GM19463 (cell line): ENCODE measurements at regions not wholly inside any gene's neighbourhood (a gene's known extent, or its start where the extent isn't known, plus 50 kb on each side); places are given as distances from the start of the nearest gene placed in this dataset.
"Not testable (repeated sequence)": the region's sequence is repeated elsewhere in the genome, so short reads cannot be mapped to it uniquely, and the experiment has no call there.

ENCODE experiments used
- ATAC-seq: cut with Tn5 transposase; IDR thresholded peaks from one replicate; pipeline ENCODE4 v1.9.1; 2021; ENCODE audit warnings: mild to moderate bottlenecking, moderate library complexity; ENCODE audit not compliant: unreplicated experiment

DNA sequence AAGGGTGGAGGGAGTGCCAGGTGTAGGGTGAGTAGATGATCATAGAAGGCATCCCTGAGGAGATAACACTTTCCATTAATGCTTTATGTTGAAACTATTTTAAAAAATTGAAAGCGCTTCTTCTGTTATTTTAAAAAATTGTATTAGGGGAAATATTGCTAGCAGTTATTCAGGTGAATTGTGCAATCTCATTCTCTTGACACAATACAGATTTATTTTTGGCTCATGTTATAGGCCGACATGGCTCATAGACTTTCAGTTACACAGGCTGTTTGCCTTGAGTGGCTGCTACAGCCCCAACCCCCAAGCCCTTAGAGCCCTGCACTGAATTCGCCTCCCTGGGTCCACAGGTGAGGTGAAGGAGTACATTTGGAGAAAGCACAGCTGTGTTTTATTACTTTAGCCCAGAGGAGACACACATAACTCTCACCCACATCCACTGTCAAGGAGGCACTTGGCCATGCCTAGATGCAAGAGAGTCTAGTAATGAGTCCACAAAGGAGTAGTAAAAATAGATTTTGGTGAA is 228.2 kb downstream of the RFPL4B start:
- no peak for ATAC-seq

DNA sequence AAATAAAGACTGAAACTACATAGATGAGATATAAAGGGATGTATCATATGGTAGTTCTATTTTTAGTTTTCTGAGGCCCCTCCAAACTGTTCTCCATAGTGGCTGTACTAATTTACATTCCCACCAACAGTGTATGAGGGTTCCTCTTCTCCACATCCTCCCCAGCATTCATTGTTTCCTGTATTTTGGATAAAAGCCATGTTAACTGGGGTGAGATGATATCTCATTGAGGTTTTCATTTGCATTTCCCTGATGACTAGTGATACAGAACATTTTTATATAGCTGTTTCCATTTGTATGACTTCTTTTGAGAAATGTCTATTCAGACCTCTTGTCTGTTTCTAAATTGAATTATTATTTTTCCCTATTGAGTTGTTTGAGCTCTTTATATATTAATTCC is 229.3 kb downstream of the RFPL4B start:
- ATAC-seq, result no peak

DNA sequence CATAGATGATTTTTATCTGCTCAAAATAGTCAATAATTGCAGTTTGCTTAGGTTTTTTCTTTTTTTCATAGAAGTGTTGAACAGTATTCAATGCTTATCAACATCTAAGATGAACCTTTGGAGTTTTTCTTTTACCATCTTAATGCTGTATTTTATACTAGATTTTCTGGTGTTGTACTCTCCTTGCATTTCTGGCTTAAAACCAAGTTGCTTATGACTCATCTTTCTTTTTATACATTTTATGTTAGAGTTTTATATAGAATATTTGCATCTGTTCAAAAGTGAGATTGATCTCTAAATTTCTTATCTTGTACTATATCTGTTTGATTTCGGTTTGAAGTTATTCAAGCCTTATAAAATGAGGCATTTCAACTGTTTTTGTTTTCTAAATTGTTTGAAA is 232.5 kb downstream of the RFPL4B start:
- no peak for ATAC-seq

DNA sequence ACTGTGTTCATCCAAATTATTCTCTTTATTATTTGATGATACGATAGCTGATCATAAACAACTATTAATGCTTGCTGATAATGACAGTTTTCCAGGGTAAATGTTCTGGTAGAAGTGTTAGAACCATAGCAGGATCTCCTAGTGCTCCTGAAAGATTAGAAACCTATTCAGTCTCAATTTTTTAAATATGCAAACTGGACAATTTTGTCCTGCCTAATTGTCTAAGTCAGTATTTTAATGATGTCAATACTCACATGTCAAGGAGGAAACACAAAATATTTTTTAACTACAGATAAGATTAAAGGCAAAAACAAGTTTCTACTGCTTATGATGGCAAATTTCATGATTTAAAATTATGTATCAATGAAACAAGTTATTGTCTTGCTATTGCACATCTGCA is 233.9 kb downstream of the RFPL4B start:
- ATAC-seq, result no peak

DNA sequence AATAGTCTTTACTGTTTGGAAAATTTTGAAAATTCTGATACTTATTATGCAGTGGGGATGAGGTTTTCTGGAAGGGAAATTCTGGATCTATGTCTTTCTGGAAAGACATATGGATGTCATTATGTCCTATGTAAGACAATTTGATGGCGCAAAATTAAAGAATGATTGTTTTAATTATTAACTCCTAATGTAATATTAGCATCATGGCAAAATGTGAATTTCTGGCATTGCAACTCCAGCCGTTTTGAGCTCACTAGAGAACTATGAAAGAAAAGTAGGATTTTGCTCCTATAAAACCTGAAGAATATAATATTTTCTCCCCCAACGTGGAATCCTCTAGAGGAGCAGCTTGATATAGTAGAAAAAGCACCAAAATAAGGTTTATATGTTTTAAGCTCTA is 243.2 kb downstream of the RFPL4B start:
- no peak for ATAC-seq

DNA sequence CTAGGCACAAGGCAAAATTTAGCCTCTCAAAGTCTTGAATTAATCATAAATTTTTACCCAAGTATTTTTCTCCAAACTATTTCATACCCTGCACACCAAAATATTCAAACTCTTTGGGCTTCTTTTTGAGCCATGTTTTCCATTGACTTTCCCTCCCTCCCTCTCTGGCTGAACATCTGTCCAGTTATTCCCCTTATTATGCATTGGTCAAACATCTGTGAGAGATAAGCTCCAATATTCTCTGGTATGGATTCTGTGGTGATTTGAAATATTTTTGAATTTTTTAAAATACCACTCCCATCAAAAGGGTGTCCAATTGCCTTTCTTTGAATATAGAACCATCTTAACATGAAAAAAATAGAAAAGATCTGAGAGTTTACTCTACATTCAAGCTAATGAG is 244.2 kb downstream of the RFPL4B start:
- ATAC-seq, result no peak

DNA sequence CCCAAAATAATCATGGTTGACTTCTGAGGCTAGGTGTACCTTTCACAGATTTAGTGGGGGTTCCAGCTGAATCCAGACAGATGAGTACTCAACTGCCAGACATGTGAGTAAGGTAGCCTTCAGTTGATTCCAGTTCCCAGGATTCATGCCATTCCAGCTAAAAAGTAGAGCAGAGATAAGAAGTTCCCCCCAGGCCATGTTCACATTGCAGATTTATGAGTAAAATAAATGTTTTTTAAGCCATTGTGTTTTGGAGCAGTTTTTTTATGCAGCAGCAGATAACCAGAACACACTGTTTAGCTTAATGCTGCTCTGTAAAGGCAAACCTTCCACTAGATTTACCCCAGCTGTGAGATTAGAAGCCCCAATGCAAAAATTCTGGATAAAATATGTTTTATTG is 245.0 kb downstream of the RFPL4B start:
- ATAC-seq, result no peak

DNA sequence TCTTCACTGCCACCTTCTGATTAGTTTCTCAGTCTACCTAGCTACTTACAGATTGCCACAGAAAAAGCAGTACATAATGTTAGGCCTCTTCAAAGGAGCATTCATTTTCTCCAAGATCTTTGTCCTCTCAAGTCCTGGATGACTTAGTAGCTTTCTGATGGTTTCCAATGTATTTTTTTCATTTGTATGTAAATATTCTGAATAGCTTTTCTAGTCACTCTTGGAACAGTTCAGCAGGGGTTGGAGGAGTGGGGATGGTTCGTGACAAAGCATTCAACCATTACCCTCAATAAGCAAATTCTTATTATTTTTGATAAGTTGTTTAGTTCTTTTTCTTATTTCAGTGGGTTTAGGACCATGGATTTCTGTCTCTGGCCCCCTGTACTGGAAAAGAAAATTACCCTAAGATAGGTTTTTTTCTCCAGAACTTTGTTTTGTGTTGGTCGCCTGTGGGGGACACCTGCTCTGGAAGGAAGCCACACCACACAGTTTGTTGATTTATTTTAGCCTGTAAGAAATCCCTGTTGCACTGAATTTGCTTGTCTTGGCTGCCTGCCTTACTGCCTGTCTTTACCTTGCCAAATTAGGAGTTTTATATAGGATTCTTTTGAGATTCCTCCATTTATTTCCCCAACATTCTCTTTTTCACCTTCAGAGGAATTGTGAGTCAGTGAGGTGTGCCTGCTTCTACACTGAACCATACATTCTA is 247.9 kb downstream of the RFPL4B start:
- no peak for ATAC-seq

DNA sequence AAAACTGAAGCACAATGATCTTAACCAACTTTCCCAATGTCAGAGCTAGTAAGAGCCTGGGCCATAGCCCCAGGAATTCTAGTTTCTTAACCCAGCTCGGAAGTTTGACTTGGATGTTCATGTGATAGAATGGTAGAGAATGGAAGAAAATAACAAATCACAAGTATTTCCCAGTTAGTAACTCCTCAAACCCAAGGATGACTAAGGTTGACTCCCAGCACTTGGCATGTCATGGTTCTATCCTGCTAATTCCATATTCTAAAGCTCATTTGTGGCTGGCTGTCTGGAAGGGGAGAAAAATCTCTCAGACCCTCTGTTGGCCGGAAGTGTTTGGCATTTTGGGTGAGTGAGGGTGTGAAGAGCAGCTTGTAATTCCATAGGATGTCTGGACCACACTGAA is 248.7 kb downstream of the RFPL4B start:
- ATAC-seq, result no peak

DNA sequence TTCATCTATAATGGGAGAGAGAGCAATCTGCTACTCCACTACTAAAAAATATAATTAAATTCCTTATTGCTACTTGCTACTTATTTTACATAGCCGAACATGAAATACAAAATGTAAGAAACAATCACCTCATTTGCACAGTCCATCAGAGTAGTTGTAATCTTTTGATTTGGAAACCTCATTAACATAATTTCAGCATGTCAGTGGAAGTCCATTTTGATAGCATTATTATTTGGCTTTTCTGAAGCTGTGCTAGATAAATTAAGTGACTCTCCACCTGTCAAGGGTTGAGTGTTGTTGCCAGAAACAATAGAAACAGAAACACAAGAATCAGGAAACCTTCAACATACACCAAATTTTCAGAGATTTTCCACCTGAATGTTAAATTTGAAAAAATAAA is 250.0 kb downstream of the RFPL4B start:
- no peak for ATAC-seq

DNA sequence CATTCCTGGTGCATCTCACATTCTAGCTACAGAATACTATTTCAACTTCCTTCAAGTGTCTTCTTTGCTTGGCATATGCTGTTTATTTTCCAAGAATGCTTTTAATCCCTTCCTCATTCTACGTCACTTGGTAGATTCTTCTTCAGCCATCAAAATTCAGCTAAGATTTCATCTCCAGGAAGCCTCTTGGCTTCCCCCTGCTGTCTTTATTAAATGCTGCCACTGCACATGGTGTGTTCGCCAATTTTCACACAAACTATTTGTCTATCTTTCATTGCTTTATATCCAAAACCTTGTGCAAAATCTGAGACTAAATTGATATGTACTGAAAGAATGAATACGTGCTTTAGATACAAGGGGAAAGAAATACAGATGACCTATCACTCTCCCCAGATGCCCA is 253.0 kb downstream of the RFPL4B start:
- no peak for ATAC-seq

DNA sequence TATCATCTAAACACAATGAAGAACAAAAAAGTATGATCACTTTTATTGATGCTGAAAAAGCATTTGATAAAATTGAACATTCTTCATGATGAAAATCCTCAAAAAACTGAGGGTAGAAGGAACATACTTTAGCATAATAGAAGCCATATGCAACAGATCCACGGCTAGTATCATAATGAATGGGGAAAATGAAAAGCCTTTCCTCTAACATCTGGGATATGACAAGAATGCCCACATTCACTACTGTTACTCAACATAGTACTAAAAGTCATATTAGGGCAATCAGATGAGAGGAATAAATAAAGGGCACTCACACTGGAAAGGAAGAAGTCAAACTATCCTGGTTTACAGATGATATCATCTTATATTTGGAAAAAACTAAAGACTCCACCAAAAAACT is 256.6 kb downstream of the RFPL4B start:
- ATAC-seq, result no peak

DNA sequence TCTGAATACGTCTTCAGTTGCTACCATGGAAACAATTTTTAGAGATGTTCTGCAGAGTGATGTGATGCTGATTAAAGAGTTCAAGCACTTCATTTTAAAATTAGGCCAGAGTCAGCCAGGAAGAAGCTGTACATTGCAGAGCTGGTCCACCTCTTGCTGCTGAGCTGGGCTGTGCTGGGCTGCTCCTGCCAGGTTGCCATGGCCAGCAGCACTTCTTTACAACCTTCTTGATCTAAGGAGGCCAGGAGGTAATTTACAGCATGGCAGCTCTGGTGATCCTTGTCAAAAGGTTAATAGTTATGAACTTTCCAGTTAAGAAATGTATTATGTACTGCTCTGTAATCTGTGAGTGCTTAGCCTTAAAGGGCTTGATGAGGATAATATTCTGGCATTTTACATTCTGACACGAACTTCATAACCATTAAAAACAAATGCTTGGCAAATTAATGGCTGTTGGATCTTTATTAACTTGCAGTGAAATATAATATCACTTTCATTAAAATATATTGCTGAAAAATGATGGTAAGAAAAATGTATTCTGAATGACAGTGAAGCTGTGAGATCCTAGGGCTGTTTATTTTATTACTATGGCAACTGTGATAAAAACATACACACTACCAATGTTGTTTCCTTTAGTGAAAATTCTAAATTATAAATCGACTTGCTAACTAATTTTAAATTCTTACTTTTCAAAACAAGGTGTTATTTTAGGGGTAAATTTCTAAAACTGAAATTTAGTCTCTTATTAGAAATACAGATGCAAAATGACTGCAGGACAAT is 259.7 kb downstream of the RFPL4B start:
- ATAC-seq, result no peak

DNA sequence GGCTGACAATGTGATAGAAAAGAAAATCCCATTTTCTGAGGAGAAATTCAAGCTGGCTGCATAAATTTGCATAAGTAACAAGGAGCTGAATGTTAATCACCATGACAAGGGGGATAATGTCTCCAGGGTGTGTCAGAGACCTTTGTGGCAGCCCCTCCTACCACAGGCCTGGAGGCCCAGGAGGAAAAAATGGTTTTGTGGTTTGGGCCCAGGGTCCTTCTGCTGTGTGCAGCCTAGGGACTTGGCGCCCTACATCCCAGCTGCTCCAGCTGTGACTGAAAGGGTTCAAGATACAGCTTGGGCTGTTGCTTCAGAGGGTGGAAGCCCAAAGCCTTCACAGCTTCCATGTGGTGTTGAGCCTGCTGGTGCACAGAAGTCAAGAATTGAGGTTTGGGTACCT is 261.8 kb downstream of the RFPL4B start:
- ATAC-seq, result not testable (repeated sequence)

DNA sequence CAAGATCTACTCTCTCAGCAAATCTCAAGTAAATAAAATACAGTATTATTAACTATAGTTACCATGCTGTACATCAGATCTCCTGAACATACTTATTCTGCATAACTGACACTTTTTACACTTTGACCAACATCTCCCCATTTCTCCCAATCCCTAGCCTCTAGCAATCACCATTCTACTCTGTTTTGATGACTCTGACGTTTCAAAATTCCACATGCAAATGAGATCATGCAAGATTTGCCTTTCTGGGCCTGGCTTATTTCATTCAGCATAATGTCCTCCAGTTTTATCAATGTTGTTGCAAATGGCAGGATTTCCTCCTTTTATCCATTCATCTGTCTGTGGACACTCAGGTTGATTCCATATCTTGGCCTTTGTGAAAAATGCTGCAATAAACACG is 266.3 kb downstream of the RFPL4B start:
- no peak for ATAC-seq

DNA sequence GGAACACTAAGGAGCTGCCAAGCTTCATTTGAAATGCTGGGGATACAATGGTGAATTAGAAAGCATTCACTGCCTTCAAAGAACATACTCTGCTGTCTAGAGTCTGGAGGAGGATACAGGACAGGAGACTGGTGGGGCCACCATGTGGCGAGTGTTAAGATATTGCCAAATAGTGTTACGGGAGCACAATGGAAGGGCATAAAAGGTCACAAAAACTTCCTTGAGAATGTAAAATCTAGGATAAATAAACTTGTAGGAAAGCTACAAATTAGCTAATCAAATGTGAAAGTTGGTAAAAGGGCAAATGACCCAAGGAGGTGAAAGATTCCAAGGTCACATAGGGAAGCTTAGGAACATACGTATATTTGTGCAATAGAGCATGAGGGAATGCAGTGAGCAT is 271.7 kb downstream of the RFPL4B start:
- no peak for ATAC-seq

DNA sequence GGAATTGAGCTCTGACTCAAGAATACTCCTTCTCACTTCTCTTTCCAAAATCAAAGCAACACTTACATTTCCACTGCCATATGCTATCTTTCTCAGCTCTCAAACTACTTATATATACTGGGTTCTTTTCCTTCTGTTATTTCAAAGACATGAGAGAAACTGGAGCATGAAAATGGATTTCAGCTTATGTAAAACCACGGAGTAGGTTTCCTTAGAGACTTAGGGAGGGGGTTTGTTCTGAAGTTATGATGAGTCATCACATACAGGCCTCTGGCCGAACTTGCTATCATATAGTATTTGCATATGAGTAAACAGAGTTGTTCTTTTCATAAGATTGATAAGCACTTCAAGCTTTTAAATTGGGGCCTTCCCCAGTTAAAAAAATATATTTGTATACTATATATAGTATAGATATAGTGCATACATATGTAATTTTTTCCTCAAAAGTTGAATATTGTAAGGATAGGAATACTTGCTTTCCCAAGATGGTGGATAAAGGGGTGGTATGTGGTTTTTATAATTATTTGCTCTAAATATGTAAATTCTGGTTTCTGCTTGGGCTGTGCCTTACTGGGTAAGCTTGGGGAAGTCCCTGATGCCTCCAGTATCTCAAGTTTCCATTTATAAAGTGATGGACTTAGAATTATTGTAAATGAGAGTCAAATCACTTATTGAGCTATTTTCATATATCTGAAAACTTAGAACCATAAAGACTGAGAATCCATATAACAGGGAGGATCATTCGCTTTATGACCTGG is 273.9 kb downstream of the RFPL4B start:
- no peak for ATAC-seq

DNA sequence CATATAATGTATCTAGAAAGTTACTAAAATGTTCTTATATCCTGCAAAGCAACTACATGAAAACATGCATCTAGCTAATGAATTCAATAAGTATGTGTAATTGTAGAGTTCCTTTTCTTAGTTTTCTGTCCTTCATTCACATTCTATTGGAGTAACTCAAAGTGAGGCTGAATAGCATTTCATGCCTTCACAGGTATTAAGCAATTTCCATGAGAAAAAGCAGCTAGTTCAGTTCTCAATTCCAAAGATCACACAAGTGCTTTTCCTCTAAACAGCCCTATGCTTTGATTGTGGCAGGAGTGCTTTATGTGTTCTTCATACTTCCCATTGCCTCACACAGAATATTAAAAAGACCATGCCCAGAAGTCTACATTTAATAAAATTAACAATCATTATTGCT is 274.9 kb downstream of the RFPL4B start:
- no peak for ATAC-seq

DNA sequence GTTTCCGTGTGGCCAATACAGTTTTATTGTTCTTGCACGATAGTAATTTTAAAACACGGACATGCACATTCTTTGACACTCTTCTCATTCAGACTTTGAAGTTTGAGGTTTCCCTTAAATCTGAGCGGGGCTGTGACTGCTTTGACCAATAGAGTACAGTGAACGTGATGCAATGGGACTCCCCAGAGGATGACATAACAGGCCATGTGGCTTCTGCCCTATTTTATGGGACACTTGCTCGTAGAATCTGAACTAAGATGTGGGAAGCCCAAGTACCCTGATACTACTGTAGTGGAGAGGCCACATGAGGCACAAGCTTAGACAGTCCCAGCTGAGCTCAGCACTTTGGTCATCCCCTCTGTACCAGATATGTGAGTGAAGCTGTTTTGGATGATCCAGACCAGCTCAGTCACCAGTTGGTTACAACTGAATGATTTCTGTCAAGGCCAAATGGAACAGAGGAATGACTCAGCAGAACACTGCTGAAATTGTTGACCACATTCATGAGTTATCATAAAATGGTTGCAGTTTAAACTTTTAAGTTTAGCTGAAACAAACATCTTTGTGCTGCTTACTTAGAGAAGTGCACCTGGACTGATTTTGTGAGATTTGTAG is 279.4 kb downstream of the RFPL4B start:
- ATAC-seq, result peak; percentile 81

DNA sequence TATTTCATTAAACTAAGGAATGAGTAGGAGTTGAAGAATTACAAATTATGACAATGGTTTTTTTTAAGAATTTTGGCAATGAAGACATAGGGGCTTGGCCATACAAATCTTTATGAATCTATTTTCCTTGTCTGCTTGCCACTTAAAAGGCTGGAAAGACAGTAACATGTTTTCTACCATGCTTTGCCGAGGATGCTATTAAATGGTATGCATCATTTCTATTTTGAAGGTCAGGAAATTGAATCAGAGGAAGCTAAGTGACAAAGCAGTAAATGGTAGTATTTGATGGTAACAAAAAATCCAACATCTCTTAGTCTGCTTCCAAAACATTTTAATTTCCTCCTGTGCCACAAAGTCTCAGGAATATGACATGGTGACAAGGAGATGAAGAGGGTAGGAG is 287.2 kb downstream of the RFPL4B start:
- ATAC-seq, result no peak

DNA sequence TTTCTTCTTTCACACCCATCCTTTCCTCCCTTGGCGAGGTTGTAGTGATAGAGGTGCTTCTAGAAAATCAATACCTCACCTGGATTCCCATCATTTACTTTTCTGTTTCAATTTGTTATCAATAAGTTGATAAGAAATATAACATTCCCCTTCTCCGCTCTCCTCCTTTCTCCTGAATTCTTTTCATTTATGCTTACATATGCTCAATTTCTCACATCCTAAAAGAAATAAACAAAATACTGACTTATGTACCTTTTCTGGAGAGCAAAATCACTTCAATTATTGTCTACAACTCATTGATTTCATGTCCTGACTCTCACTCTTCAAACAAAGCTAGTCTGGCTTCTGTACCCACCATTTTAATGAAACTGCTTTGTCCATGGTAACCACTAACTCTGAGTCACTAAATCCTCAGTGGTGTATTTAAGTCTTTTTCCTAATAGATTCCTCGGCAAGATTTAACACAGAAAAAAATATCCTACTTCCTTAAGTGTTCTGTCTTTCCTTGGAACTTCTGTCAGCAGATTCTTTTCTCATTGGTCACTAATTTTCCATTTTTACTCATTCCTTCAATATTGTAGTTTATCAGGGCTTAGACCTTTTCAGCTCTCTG is 289.6 kb downstream of the RFPL4B start:
- no peak for ATAC-seq
